Stomach (tissue), 4 donors: ENCODE measurements at regions not wholly inside any gene's neighbourhood (a gene's known extent, or its start where the extent isn't known, plus 50 kb on each side); places are given as distances from the start of the nearest gene placed in this dataset.

ENCODE experiments used
- POLR2A ChIP-seq, 4 donors: fragments of 450-650 bp; IDR thresholded peaks; one replicate each; pipeline ENCODE4 v1.6.1; 2016; ENCODE audit warnings: antibody characterized with exemption in 4 of 4, control low read depth in 2 of 4, mild to moderate bottlenecking in 1 of 4, moderate library complexity in 1 of 4
- TF ChIP-seq, protein P1 (sequence below), 7 experiments: fragments of 450-650 bp in 4 of 7; fragments of 200-600 bp in 3 of 7; sonication (generic) in 3 of 7; IDR thresholded peaks; one replicate each; pipeline ENCODE4 v1.5.1; 2016 to 2019; ENCODE audit warnings: antibody characterized with exemption in 7 of 7, control low read depth in 2 of 7, mild to moderate bottlenecking in 1 of 7

DNA sequence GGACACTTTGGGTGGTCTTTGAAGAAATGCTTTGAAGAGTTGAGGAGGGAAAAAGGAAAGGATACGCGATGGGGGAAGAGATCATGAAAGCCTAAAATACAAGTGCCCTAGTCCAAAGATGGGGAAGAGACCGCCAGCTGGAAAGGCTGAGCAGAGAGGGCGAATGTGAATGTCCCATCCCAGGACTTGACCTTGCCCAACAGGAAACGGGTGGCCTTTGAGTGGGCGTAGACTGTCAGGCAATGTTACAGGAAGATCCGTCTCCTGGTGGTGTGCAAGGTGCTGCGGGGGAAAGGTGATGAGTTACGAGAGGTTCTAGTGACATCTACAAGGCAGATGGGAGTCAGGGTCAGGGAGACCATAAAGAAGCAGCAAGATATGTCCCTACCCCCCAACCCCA, 55.0 kb upstream of the TBXT start:
- TF ChIP-seq POLR2A (IDR thresholded peaks at IDR 0.05), result no peak
- TF ChIP-seq, protein P1, sequence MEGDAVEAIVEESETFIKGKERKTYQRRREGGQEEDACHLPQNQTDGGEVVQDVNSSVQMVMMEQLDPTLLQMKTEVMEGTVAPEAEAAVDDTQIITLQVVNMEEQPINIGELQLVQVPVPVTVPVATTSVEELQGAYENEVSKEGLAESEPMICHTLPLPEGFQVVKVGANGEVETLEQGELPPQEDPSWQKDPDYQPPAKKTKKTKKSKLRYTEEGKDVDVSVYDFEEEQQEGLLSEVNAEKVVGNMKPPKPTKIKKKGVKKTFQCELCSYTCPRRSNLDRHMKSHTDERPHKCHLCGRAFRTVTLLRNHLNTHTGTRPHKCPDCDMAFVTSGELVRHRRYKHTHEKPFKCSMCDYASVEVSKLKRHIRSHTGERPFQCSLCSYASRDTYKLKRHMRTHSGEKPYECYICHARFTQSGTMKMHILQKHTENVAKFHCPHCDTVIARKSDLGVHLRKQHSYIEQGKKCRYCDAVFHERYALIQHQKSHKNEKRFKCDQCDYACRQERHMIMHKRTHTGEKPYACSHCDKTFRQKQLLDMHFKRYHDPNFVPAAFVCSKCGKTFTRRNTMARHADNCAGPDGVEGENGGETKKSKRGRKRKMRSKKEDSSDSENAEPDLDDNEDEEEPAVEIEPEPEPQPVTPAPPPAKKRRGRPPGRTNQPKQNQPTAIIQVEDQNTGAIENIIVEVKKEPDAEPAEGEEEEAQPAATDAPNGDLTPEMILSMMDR (IDR thresholded peaks at IDR 0.05), result no peak
